GM23338 (cell line): ENCODE measurements at regions not wholly inside any gene's neighbourhood (a gene's known extent, or its start where the extent isn't known, plus 50 kb on each side); places are given as distances from the start of the nearest gene placed in this dataset.

ENCODE experiments used
- ATAC-seq: fragments of 200-7000 bp; cut with Tn5 transposase; 3 replicates; pipeline ENCODE4 v1.9.1; 2020
- DNase-seq: peaks from one replicate; pipeline ENCODE4 v3.0.0-alpha.2; 2015; ENCODE audit warnings: low spot score
- H2AFZ ChIP-seq: fragments of 200-600 bp; sonication (generic); 2 replicates; pipeline ENCODE4 v1.8.0; 2016; ENCODE audit warnings: antibody characterized with exemption, mild to moderate bottlenecking, moderate library complexity
- H3F3A ChIP-seq: fragments of 200-600 bp; sonication (generic); replicated peaks from 2 replicates; pipeline ENCODE4 v1.8.0; 2017; ENCODE audit warnings: antibody characterized with exemption, mixed run types, low read depth
- H3K27ac ChIP-seq: fragments of 200-600 bp; sonication (generic); 2 replicates; pipeline ENCODE4 v1.6.1; 2016; ENCODE audit warnings: low read depth
- H3K27me3 ChIP-seq: fragments of 200-600 bp; sonication (generic); 2 replicates; pipeline ENCODE4 v1.8.0; 2016; ENCODE audit warnings: mild to moderate bottlenecking, mixed run types, moderate library complexity; ENCODE audit not compliant: insufficient read depth
- H3K36me3 ChIP-seq: fragments of 200-600 bp; sonication (generic); 2 replicates; pipeline ENCODE4 v1.8.0; 2016; ENCODE audit warnings: mild to moderate bottlenecking; ENCODE audit not compliant: insufficient read depth
- H3K4me1 ChIP-seq: fragments of 200-600 bp; sonication (generic); 2 replicates; pipeline ENCODE4 v1.8.0; 2016; ENCODE audit warnings: mild to moderate bottlenecking, moderate library complexity; ENCODE audit not compliant: insufficient read depth
- H3K4me2 ChIP-seq: fragments of 200-600 bp; sonication (generic); 2 replicates; pipeline ENCODE4 v1.7.1; 2017; ENCODE audit warnings: mixed run types
- H3K4me3 ChIP-seq: fragments of 200-600 bp; sonication (generic); 2 replicates; pipeline ENCODE4 v1.6.1; 2016; ENCODE audit warnings: mixed run types
- H3K79me2 ChIP-seq: fragments of 200-600 bp; sonication (generic); replicated peaks from 2 replicates; pipeline ENCODE4 v1.8.0; 2017; ENCODE audit warnings: mild to moderate bottlenecking; ENCODE audit not compliant: insufficient read depth
- H3K9me2 ChIP-seq: fragments of 200-600 bp; sonication (generic); 2 replicates; pipeline ENCODE4 v1.8.0; 2017; ENCODE audit not compliant: insufficient read depth
- H4K20me1 ChIP-seq: fragments of 200-600 bp; sonication (generic); replicated peaks from 2 replicates; pipeline ENCODE4 v1.8.0; 2017; ENCODE audit warnings: mild to moderate bottlenecking; ENCODE audit not compliant: insufficient read depth
- H3K27ac Mint-ChIP-seq: 2 replicates; pipeline ENCODE4 v1.8.0; 2020; ENCODE audit warnings: inconsistent platforms, mild to moderate bottlenecking, moderate library complexity, mixed read lengths
- H3K27me3 Mint-ChIP-seq: 3 replicates; pipeline ENCODE4 v1.8.0; 2022; ENCODE audit warnings: low read depth, mild to moderate bottlenecking, moderate library complexity, mixed read lengths, inconsistent platforms; ENCODE audit not compliant: insufficient read depth, poor library complexity
- H3K36me3 Mint-ChIP-seq: 3 replicates; pipeline ENCODE4 v1.8.0; 2021; ENCODE audit warnings: low read depth, mild to moderate bottlenecking, inconsistent platforms, moderate library complexity, mixed read lengths
- H3K4me1 Mint-ChIP-seq: 3 replicates; pipeline ENCODE4 v1.8.0; 2020; ENCODE audit warnings: mild to moderate bottlenecking, inconsistent platforms, mixed read lengths
- H3K4me3 Mint-ChIP-seq: 3 replicates; pipeline ENCODE4 v1.8.0; 2021; ENCODE audit warnings: moderate library complexity, mild to moderate bottlenecking, inconsistent platforms, mixed read lengths
- H3K9me3 Mint-ChIP-seq: 3 replicates; pipeline ENCODE4 v1.8.0; 2020; ENCODE audit warnings: moderate library complexity, mild to moderate bottlenecking, inconsistent platforms, mixed read lengths
- CREB1 ChIP-seq: fragments of 250-450 bp; sonication (Bioruptor Pico); IDR thresholded peaks from 2 replicates; pipeline ENCODE4 v1.5.0; 2020; ENCODE audit warnings: low read depth, mild to moderate bottlenecking, moderate library complexity
- EZH2phosphoT487 ChIP-seq: fragments of 200-600 bp; sonication (generic); IDR thresholded peaks from one replicate; pipeline ENCODE4 v1.8.1; 2018; ENCODE audit warnings: antibody characterized with exemption; ENCODE audit not compliant: unreplicated experiment
- POLR2AphosphoS5 ChIP-seq: IDR thresholded peaks from 2 replicates; pipeline ENCODE4 v1.6.1; 2016; ENCODE audit warnings: antibody characterized with exemption, low read depth
- ZNF114 ChIP-seq: fragments of 250-450 bp; sonication (Bioruptor Pico); IDR thresholded peaks from 2 replicates; pipeline ENCODE4 v1.5.0; 2020; ENCODE audit warnings: mild to moderate bottlenecking, moderate library complexity
- TF ChIP-seq, protein P1 (sequence below): IDR thresholded peaks from one replicate; pipeline ENCODE4 v1.6.1; 2018; ENCODE audit warnings: antibody characterized with exemption; ENCODE audit not compliant: unreplicated experiment
- TF ChIP-seq, protein P2 (sequence below): fragments of 250-450 bp; sonication (Bioruptor Pico); IDR thresholded peaks from 2 replicates; pipeline ENCODE4 v1.5.0; 2020; ENCODE audit warnings: mild to moderate bottlenecking, moderate library complexity

DNA sequence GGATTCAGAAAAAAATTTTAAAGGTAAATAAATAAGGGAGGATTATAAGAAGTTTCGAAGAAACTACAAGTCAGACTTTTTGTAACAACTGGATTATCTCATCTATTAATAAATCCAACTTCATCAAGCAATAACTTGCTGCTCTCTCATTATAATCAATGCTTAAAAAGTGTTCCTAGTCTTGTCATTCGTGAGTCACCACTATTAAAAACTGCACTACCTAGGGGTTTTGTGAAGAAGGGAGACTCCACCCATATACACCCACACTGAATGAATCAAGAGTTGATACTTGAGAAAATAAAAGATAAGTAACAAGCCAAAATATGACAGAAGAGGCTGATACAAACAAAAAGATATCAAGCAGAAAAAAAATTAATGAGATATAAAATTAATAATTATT, 360.5 kb downstream of the ZNF674 start (continued):
- TF ChIP-seq, protein P1, sequence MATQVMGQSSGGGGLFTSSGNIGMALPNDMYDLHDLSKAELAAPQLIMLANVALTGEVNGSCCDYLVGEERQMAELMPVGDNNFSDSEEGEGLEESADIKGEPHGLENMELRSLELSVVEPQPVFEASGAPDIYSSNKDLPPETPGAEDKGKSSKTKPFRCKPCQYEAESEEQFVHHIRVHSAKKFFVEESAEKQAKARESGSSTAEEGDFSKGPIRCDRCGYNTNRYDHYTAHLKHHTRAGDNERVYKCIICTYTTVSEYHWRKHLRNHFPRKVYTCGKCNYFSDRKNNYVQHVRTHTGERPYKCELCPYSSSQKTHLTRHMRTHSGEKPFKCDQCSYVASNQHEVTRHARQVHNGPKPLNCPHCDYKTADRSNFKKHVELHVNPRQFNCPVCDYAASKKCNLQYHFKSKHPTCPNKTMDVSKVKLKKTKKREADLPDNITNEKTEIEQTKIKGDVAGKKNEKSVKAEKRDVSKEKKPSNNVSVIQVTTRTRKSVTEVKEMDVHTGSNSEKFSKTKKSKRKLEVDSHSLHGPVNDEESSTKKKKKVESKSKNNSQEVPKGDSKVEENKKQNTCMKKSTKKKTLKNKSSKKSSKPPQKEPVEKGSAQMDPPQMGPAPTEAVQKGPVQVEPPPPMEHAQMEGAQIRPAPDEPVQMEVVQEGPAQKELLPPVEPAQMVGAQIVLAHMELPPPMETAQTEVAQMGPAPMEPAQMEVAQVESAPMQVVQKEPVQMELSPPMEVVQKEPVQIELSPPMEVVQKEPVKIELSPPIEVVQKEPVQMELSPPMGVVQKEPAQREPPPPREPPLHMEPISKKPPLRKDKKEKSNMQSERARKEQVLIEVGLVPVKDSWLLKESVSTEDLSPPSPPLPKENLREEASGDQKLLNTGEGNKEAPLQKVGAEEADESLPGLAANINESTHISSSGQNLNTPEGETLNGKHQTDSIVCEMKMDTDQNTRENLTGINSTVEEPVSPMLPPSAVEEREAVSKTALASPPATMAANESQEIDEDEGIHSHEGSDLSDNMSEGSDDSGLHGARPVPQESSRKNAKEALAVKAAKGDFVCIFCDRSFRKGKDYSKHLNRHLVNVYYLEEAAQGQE = no peak
- no peak for TF ChIP-seq ZNF114 (CRISPR knock-in tag)

DNA sequence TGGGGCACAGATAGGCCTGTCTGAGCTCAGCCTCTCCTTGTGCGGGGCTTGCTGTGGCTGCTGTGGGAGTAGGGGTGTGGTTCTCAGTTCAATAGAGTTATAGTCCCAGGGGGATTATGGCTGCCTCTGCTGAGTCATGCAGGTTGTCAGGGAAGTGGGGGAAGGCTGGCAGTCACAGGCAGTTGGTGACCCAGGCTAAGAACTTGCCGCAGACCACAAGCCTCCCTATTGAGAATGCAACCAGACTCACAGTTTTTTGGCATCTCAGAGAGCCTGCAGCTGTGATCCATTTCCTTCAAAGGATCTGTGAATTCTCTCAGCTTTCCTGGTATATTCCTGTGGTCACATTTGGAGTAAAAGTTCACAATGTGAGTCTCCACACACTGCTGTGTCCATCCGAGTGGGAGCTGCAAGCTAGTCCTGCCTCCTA, 364.9 kb downstream of the ZNF674 start:
- H3K4me1 ChIP-seq = no peaks in the 10 kb centered on the region
- no peak overlapping the region for H3K4me3 ChIP-seq
- H3K4me2 ChIP-seq = no peak overlapping the region
- H3K79me2 ChIP-seq = no peaks in the 10 kb centered on the region
- DNase-seq (no peak), ATAC-seq (no peak)
- H3F3A ChIP-seq = no peaks in the 10 kb centered on the region
- no peaks in the 10 kb centered on the region for H3K27me3 ChIP-seq
- Mint-ChIP-seq H3K27ac (no peak overlapping the region), H3K36me3 (no peaks in the 10 kb centered on the region), H3K4me3 (no peak overlapping the region), H3K4me1 (no peaks in the 10 kb centered on the region), H3K9me3 (no peaks in the 10 kb centered on the region), H3K27me3 (peaks cover 3% of the 10 kb centered on the region)
- TF ChIP-seq CREB1 (CRISPR knock-in tag) (no peak), POLR2AphosphoS5 (no peak), ZNF114 (CRISPR knock-in tag) (no peak), EZH2phosphoT487 (no peak)
- TF ChIP-seq, protein P2, sequence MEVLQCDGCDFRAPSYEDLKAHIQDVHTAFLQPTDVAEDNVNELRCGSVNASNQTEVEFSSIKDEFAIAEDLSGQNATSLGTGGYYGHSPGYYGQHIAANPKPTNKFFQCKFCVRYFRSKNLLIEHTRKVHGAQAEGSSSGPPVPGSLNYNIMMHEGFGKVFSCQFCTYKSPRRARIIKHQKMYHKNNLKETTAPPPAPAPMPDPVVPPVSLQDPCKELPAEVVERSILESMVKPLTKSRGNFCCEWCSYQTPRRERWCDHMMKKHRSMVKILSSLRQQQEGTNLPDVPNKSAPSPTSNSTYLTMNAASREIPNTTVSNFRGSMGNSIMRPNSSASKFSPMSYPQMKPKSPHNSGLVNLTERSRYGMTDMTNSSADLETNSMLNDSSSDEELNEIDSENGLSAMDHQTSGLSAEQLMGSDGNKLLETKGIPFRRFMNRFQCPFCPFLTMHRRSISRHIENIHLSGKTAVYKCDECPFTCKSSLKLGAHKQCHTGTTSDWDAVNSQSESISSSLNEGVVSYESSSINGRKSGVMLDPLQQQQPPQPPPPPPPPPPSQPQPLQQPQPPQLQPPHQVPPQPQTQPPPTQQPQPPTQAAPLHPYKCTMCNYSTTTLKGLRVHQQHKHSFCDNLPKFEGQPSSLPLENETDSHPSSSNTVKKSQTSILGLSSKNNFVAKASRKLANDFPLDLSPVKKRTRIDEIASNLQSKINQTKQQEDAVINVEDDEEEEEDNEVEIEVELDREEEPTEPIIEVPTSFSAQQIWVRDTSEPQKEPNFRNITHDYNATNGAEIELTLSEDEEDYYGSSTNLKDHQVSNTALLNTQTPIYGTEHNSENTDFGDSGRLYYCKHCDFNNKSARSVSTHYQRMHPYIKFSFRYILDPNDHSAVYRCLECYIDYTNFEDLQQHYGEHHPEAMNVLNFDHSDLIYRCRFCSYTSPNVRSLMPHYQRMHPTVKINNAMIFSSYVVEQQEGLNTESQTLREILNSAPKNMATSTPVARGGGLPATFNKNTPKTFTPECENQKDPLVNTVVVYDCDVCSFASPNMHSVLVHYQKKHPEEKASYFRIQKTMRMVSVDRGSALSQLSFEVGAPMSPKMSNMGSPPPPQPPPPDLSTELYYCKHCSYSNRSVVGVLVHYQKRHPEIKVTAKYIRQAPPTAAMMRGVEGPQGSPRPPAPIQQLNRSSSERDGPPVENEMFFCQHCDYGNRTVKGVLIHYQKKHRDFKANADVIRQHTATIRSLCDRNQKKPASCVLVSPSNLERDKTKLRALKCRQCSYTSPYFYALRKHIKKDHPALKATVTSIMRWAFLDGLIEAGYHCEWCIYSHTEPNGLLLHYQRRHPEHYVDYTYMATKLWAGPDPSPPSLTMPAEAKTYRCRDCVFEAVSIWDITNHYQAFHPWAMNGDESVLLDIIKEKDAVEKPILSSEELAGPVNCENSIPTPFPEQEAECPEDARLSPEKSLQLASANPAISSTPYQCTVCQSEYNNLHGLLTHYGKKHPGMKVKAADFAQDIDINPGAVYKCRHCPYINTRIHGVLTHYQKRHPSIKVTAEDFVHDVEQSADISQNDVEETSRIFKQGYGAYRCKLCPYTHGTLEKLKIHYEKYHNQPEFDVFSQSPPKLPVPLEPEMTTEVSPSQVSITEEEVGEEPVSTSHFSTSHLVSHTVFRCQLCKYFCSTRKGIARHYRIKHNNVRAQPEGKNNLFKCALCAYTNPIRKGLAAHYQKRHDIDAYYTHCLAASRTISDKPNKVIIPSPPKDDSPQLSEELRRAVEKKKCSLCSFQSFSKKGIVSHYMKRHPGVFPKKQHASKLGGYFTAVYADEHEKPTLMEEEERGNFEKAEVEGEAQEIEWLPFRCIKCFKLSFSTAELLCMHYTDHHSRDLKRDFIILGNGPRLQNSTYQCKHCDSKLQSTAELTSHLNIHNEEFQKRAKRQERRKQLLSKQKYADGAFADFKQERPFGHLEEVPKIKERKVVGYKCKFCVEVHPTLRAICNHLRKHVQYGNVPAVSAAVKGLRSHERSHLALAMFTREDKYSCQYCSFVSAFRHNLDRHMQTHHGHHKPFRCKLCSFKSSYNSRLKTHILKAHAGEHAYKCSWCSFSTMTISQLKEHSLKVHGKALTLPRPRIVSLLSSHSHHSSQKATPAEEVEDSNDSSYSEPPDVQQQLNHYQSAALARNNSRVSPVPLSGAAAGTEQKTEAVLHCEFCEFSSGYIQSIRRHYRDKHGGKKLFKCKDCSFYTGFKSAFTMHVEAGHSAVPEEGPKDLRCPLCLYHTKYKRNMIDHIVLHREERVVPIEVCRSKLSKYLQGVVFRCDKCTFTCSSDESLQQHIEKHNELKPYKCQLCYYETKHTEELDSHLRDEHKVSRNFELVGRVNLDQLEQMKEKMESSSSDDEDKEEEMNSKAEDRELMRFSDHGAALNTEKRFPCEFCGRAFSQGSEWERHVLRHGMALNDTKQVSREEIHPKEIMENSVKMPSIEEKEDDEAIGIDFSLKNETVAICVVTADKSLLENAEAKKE (CRISPR knock-in tag) = no peak
- TF ChIP-seq, protein P1 = no peak
- no peaks in the 10 kb centered on the region for H3K36me3 ChIP-seq
- no peaks in the 10 kb centered on the region for H4K20me1 ChIP-seq
- no peak overlapping the region for H3K27ac ChIP-seq
- H3K9me2 ChIP-seq = no peaks in the 10 kb centered on the region
- no peak overlapping the region for H2AFZ ChIP-seq
